Activated T-cell treated with anti-CD3 and anti-CD28 coated beads, Interleukin-2, amount 50 U/mL, for 72 hours (primary cell): ENCODE measurements at regions not wholly inside any gene's neighbourhood (a gene's known extent, or its start where the extent isn't known, plus 50 kb on each side); places are given as distances from the start of the nearest gene placed in this dataset.
A peak's percentile ranks its signal among the peaks of the same experiment; 100 is the strongest.

ENCODE experiments used
- ATAC-seq, 2 donors: fragments of 150-1000 bp; cut with Tn5 transposase; replicated peaks in 1 of 2; 2 replicates each; pipeline ENCODE4 v1.10.0; 2021; ENCODE audit warnings: moderate library complexity in 2 of 2, mild to moderate bottlenecking in 1 of 2
- DNase-seq, 2 donors: peaks; one replicate each; pipeline ENCODE4 v3.0.0; 2021 to 2022; ENCODE audit warnings: mixed read lengths in 1 of 2
- H3K27ac Mint-ChIP-seq: one replicate; pipeline ENCODE4 v1.8.0; 2022; ENCODE audit warnings: mild to moderate bottlenecking, moderate library complexity, mixed read lengths
- H3K27me3 Mint-ChIP-seq: one replicate; pipeline ENCODE4 v1.8.0; 2022; ENCODE audit warnings: low read depth, mixed read lengths
- H3K36me3 Mint-ChIP-seq, 2 donors: one replicate each; pipeline ENCODE4 v1.8.0; 2022; ENCODE audit warnings: mixed read lengths in 2 of 2, mild to moderate bottlenecking in 1 of 2; ENCODE audit not compliant: insufficient read depth in 2 of 2
- H3K4me1 Mint-ChIP-seq: one replicate; pipeline ENCODE4 v1.8.0; 2022; ENCODE audit warnings: low read depth, mixed read lengths
- H3K4me3 Mint-ChIP-seq, 2 donors: one replicate each; pipeline ENCODE4 v1.8.0; 2022; ENCODE audit warnings: mild to moderate bottlenecking in 2 of 2, mixed read lengths in 2 of 2, moderate library complexity in 2 of 2
- H3K9me3 Mint-ChIP-seq, 2 donors: one replicate each; pipeline ENCODE4 v1.8.0; 2022; ENCODE audit warnings: mixed read lengths in 2 of 2

GRCh38 chr7:12093365-12093764 lies 117.7 kb upstream of the TMEM106B start:
- H3K4me3 Mint-ChIP-seq: no peak overlapping the region
- no peaks in the 10 kb centered on the region for H3K9me3 Mint-ChIP-seq
- H3K4me1 Mint-ChIP-seq: no peaks in the 10 kb centered on the region
- ATAC-seq: no peak
- no peak for DNase-seq
- H3K36me3 Mint-ChIP-seq: no peaks in the 10 kb centered on the region
- H3K27ac Mint-ChIP-seq: peak overlapping the region; percentile 7
- H3K27me3 Mint-ChIP-seq: peaks cover 6% of the 10 kb centered on the region

DNA sequence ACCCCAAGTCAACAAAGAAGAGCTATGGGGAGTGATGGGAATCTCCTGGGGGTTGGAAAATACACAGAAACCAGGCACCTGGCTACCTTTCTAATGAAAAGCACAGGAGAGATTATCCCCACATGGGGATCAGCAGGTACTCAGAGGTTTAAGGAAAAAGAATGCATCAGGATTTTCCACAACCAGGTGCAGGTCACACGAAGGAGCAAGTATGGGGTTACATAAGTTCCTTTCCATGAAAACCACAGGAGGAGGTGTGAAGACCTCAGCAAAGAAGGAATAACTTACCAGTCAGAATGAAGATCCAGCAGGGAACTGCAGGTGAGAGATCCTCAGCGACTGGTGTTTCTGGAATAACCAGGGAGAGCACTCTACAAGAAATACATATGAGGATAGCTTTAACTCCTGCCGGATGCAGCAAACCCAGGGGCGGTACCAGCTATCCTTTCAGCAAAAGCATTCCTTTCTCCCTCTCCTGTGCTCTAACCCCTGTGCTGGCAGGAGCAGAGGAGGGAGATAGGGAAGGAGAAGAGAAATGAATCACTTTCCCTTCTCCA lies 116.7 kb upstream of the TMEM106B start:
- H3K4me1 Mint-ChIP-seq: no peaks in the 10 kb centered on the region
- peaks cover 0 to 2% of the 10 kb centered on the region in 2 donors for H3K9me3 Mint-ChIP-seq
- ATAC-seq: no peak

DNA sequence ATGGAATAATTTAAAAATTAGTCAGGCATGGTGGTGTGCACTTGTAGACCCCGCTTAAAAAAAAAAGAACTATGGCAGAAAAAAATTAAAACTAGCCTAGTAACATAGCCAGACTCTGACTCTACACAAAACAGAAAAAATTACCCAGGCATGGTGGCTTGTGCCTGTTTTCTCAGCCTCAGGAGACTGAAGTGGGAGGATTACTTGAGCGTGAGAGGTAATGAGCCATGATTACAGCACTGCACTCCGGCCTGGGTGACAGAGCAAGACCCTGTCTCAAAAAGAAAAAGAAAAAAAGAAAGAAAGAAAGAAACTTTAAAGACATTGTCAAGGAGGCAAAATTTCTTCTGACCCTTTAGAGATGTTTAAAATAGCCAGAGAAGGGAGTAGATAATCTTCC lies 109.0 kb upstream of the TMEM106B start:
- no peak overlapping the region for H3K4me3 Mint-ChIP-seq
- no peak overlapping the region for H3K27ac Mint-ChIP-seq
- no peak for ATAC-seq
- peaks cover 2% of the 10 kb centered on the region for H3K27me3 Mint-ChIP-seq
- H3K36me3 Mint-ChIP-seq: no peaks in the 10 kb centered on the region
- DNase-seq: no peak
- H3K9me3 Mint-ChIP-seq: peaks cover 2 to 9% of the 10 kb centered on the region in 2 donors
- H3K4me1 Mint-ChIP-seq: no peaks in the 10 kb centered on the region

More for the DNA sequence above, 116.7 kb upstream of the TMEM106B start:
- no peak for DNase-seq
- Mint-ChIP-seq H3K27ac (no peak overlapping the region), H3K27me3 (peaks cover 6% of the 10 kb centered on the region), H3K4me3 (no peak overlapping the region), H3K36me3 (no peaks in the 10 kb centered on the region)

GRCh38 chr7:12102527-12102926 lies 108.6 kb upstream of the TMEM106B start:
- H3K27me3 Mint-ChIP-seq: peaks cover 5% of the 10 kb centered on the region
- DNase-seq (no peak), ATAC-seq (no peak)
- no peaks in the 10 kb centered on the region for H3K36me3 Mint-ChIP-seq
- H3K9me3 Mint-ChIP-seq: peaks cover 2 to 9% of the 10 kb centered on the region in 2 donors
- no peak overlapping the region for H3K27ac Mint-ChIP-seq
- no peaks in the 10 kb centered on the region for H3K4me1 Mint-ChIP-seq
- no peak overlapping the region for H3K4me3 Mint-ChIP-seq

- DNase-seq (no peak), ATAC-seq (no peak)
- no peaks in the 10 kb centered on the region for H3K36me3 Mint-ChIP-seq
- H3K9me3 Mint-ChIP-seq: peaks cover 2 to 9% of the 10 kb centered on the region in 2 donors
- H3K4me1 Mint-ChIP-seq: no peaks in the 10 kb centered on the region
- peaks cover 7% of the 10 kb centered on the region for H3K27me3 Mint-ChIP-seq
- no peak overlapping the region for H3K4me3 Mint-ChIP-seq
- no peak overlapping the region for H3K27ac Mint-ChIP-seq
These were observed 107.1 kb upstream of the TMEM106B start for GRCh38 chr7:12103948-12104347.

DNA sequence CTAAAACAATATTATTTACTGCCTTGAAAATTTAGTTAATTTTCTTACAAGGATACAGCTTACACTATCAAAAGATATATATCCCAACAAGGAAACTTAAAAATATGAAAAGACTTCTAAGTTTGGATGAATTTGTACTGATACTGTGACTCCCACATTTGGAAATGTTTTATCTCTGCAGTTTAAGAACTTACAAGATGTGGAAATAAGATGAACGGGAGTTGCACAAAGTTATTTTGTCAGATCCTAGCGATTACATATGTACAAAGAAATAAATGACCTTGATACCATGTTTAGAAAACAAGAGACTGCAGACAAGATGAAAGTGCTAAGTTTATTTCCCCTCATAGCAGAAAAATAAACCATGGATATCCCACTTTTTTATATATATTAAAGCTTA lies 103.7 kb upstream of the TMEM106B start:
- DNase-seq: no peak
- ATAC-seq: no peak
- Mint-ChIP-seq H3K9me3 (no peaks in the 10 kb centered on the region), H3K4me1 (peaks cover 12% of the 10 kb centered on the region), H3K27ac (no peak overlapping the region), H3K4me3 (no peak overlapping the region), H3K27me3 (peaks cover 36% of the 10 kb centered on the region), H3K36me3 (no peaks in the 10 kb centered on the region)

DNA sequence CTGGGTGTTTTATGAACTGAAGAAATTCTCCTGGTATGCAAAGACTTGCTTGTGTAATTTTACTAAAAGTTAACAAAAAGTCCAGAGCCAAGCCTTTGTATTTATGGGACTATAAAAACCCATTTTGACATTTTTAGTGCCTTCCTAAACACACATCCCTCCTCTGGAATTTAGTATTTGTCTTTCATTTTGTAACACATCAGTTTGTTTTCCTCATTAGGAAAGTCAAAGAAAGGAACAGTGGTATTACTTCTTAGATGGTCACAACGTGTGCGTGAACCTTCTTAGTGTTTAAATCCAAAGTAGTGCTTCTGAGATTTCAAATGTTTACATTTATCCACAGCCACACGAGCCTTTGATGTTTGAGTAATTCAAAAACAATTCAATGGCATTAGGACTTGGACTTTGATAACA lies 103.2 kb upstream of the TMEM106B start:
- ATAC-seq (no peak), DNase-seq (no peak)
- H3K27ac Mint-ChIP-seq: no peak overlapping the region
- H3K27me3 Mint-ChIP-seq: peaks cover 40% of the 10 kb centered on the region
- H3K36me3 Mint-ChIP-seq: no peaks in the 10 kb centered on the region
- H3K4me1 Mint-ChIP-seq: peaks cover 12% of the 10 kb centered on the region
- H3K4me3 Mint-ChIP-seq: no peak overlapping the region
- no peaks in the 10 kb centered on the region for H3K9me3 Mint-ChIP-seq

- Mint-ChIP-seq H3K27me3 (peaks cover 50% of the 10 kb centered on the region), H3K4me3 (no peak overlapping the region), H3K9me3 (no peaks in the 10 kb centered on the region), H3K4me1 (peaks cover 12% of the 10 kb centered on the region), H3K27ac (no peak overlapping the region), H3K36me3 (no peaks in the 10 kb centered on the region)
- no peak for DNase-seq
- no peak for ATAC-seq
These were observed 100.7 kb upstream of the TMEM106B start for GRCh38 chr7:12110425-12110824.

DNA sequence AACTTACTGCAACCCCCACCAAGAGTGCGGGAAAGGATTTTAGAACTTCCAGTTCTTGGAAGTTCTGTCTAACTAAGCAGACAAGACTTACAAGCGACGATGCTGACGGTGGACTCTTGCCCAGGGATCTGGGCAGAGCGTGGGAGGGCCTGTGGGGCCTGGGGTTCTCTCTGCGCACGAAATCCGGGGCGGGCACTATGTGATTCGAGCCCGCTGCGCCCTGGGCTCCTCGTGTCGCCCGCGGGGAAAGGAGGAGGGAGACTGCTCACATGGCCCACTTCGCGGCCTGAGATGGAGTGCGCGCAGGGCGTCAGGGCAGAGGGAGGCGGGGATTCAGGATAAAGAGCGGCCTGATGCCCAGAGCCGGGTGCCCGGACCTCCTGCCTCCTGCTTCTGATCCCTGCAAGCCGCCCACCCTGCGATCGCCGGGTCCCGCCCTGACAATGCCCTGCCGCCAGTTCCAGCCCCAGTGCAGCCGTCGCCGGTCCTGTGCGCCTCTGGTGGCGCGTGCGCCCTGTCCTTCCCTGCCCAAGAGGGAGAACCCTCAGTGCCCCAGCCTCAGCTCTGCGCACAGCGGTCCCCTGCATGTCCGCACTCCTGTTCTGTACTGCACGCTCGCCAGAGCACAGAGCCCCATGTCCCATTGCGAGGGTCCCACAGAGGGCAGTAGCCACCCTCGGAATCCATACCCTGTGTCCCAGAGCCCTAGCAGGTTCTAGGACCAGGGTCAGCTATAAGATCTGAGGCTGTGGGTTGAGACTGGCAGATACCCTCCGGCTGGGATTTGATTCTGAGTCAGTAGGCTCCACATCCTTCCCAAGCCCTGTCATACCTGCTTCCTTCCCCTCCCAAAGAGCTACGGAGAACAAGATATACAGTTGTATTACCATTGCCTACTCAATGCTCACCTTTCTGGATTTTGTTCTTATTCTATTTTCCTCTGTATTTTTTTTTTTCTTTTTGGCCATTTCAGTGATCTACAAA lies 99.4 kb upstream of the TMEM106B start:
- Mint-ChIP-seq H3K4me3 (peak overlapping the region; percentile 78 to 82), H3K9me3 (no peaks in the 10 kb centered on the region), H3K27ac (no peak overlapping the region), H3K27me3 (peaks cover 50% of the 10 kb centered on the region), H3K4me1 (peaks cover 12% of the 10 kb centered on the region), H3K36me3 (no peaks in the 10 kb centered on the region)
- DNase-seq (peak; percentile 13 to 20), ATAC-seq (peak; percentile 67 to 73)

GRCh38 chr7:12117170-12117569 lies 93.9 kb upstream of the TMEM106B start:
- H3K27ac Mint-ChIP-seq: no peak overlapping the region
- peaks cover 17% of the 10 kb centered on the region for H3K27me3 Mint-ChIP-seq
- H3K4me3 Mint-ChIP-seq: no peak overlapping the region
- H3K4me1 Mint-ChIP-seq: peaks cover under 1% of the 10 kb centered on the region
- H3K36me3 Mint-ChIP-seq: no peaks in the 10 kb centered on the region
- DNase-seq (no peak), ATAC-seq (no peak)
- H3K9me3 Mint-ChIP-seq: no peaks in the 10 kb centered on the region

GRCh38 chr7:12119620-12120303 lies 91.3 kb upstream of the TMEM106B start:
- Mint-ChIP-seq H3K27ac (no peak overlapping the region), H3K4me3 (no peak overlapping the region), H3K4me1 (no peaks in the 10 kb centered on the region), H3K9me3 (no peaks in the 10 kb centered on the region), H3K27me3 (no peaks in the 10 kb centered on the region), H3K36me3 (no peaks in the 10 kb centered on the region)
- ATAC-seq (no peak), DNase-seq (no peak)

DNA sequence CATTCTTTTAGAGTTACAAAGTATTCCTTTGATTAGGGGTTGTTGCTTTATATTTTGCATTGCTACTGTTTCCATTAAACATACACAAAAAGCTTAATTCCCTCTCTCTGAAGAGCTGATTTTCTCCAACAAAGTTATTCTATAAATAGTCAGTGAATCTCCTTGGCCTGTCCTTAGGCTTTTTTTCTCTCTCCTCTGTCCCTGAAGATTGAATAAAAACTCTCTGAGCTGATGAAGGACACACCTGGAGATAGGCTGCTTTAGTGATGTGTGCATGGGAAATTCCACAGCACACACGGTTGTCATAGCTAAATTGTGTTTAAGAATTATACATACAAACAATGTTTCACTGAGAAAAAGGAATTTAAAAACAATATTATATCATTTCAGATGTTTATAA lies 90.5 kb upstream of the TMEM106B start:
- no peak for DNase-seq
- no peak overlapping the region for H3K4me3 Mint-ChIP-seq
- ATAC-seq: no peak
- H3K36me3 Mint-ChIP-seq: no peaks in the 10 kb centered on the region
- no peaks in the 10 kb centered on the region for H3K9me3 Mint-ChIP-seq
- H3K27me3 Mint-ChIP-seq: no peaks in the 10 kb centered on the region
- H3K27ac Mint-ChIP-seq: no peak overlapping the region
- no peaks in the 10 kb centered on the region for H3K4me1 Mint-ChIP-seq

DNA sequence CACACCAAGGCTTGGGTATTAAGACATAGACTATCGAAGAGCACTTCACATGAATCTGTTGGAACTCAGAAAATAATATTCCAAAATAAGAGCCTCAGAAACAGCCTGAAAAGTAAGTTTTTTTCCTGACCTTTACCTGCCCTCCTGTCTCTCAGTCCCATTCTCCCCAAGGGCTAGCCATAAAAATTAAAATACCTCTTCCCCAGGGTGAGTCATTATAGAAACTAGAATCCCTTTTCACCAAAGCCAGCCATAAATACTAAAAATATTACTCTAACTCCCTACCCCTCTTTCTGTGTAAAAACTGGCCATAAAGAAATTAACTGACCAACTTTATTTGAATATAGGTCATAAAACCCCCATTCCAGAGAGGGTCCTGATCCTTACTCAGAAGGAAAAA lies 87.9 kb upstream of the TMEM106B start:
- H3K27ac Mint-ChIP-seq: no peak overlapping the region
- no peaks in the 10 kb centered on the region for H3K27me3 Mint-ChIP-seq
- no peak for ATAC-seq
- H3K9me3 Mint-ChIP-seq: no peaks in the 10 kb centered on the region
- H3K36me3 Mint-ChIP-seq: no peaks in the 10 kb centered on the region
- no peak for DNase-seq
- no peaks in the 10 kb centered on the region for H3K4me1 Mint-ChIP-seq
- no peak overlapping the region for H3K4me3 Mint-ChIP-seq
